HG02642 (cell line): ENCODE measurements at regions not wholly inside any gene's neighbourhood (a gene's known extent, or its start where the extent isn't known, plus 50 kb on each side); places are given as distances from the start of the nearest gene placed in this dataset.

Experiments
- ATAC-seq: cut with Tn5 transposase; IDR thresholded peaks from one replicate; pipeline ENCODE4 v1.9.1; 2021; ENCODE audit warnings: mild to moderate bottlenecking; ENCODE audit not compliant: unreplicated experiment, poor library complexity

- ATAC-seq, result no peak
Measured at GRCh38 chr1:220979371-220979770, 100.1 kb downstream of the HLX start.

- no peak for ATAC-seq
Measured at GRCh38 chr1:220982686-220983085, 103.4 kb downstream of the HLX start.

DNA sequence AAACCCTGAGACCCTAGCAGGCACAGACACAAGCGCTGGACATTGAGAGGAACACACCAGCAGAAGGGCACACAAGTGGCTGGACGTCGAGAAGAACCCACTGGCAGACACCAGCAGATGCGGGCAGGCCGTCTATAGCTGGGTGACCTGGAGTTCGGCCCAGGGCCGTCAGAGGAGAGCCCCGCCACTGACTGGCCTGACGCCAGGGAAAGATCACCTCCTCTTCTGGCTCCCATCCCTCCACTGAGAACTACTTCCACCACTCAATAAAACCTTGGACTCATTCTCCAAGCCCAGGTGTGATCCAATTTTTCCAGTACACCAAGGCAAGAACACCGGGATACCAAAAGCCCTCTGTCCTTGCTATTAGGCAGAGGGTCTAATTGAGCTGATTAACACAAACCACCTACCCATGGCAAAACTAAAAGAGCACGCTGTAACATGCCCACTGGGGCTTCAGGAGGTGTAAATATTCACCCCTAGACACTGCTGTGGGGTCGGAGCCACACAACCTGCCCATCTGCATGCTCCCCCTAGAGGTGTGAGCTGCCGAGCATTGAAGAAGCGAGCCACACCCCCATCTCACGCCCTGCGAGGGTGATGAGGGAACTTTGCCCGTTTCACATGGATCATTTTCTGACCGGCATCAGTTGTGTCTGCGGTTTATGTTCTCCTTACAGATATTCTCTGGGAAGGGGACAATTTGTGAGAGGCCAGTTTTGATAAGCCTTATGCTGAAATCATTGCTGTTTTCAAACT is 104.8 kb downstream of the HLX start:
- ATAC-seq, result no peak

- no peak for ATAC-seq
Measured at GRCh38 chr1:220990427-220991339, 111.4 kb downstream of the HLX start.

DNA sequence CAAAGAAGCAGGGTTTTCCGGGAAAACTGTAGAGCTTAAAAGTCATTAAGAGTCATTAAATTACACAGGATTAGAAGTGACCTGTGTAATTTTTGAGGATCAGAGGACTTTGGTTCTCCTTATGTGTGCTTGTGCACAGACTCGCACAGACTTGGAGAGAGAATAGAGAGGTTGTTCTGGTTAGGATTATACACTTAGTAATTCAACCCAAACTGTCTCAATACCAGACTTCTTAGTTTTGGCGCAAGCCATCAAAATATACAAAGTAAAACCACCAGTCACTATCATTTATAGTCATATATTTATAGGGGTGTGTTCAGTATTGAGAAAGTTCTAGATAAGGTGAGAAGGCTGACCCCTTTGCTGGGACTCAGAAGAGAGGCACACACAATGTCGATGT is 112.3 kb downstream of the HLX start:
- no peak for ATAC-seq

DNA sequence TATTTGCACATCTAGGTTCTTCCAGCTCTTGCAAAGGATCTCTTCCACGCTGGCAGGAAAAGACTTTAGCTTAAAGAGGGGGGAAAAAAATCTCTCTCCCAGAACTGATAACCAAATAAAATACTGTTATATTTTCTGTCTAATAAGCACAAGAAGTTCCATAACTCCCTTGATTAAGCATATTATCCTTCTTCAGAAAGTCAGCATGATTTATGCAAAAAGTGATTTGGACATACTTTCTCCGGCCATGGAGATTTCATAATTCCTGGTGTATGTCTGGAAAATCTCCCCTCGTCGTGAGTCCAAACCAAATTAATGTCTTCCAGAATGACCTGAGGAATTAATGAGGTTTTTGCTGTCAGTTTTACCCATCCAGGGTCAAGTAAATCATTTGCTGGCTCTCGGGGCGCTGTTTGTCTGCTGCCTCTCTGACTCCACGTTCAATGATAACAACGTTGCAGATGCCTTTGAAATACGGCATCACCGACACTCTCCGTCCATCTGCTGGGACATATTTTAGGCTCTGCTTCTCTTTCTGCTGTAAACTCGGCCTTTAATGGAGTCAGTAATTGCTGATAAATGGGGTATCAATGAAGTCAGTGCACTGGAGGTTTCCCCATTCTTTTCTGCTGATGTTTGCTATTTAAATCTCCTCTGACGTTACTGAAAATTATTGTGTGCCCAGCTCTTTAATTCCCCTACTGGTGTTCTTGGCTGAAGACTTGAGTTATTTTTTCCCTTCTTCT is 112.9 kb downstream of the HLX start:
- no peak for ATAC-seq

GRCh38 chr1:220992705-220993052 is 113.4 kb downstream of the HLX start:
- no peak for ATAC-seq

- ATAC-seq, result no peak
Measured at GRCh38 chr1:220994671-220995070, 115.4 kb downstream of the HLX start.

DNA sequence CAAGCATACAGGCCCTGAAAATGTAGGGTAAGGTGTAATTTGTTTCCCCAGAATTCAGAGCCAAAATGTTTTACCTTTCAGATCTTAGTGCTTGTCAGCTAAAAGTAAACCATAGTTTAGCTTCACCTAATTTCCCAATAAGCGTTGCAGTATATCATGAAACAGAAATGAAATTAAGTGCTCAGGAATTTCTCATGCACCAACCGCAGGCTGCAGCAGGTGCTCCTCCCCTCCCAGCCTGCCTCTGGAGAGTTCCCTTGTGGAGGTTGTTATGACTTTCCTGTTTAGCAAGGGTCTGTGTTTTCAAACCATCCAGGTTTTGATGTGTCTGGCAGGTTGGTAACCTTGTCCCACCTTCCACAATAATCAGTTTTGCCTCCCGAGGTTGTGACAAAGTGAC is 118.5 kb downstream of the HLX start:
- no peak for ATAC-seq

DNA sequence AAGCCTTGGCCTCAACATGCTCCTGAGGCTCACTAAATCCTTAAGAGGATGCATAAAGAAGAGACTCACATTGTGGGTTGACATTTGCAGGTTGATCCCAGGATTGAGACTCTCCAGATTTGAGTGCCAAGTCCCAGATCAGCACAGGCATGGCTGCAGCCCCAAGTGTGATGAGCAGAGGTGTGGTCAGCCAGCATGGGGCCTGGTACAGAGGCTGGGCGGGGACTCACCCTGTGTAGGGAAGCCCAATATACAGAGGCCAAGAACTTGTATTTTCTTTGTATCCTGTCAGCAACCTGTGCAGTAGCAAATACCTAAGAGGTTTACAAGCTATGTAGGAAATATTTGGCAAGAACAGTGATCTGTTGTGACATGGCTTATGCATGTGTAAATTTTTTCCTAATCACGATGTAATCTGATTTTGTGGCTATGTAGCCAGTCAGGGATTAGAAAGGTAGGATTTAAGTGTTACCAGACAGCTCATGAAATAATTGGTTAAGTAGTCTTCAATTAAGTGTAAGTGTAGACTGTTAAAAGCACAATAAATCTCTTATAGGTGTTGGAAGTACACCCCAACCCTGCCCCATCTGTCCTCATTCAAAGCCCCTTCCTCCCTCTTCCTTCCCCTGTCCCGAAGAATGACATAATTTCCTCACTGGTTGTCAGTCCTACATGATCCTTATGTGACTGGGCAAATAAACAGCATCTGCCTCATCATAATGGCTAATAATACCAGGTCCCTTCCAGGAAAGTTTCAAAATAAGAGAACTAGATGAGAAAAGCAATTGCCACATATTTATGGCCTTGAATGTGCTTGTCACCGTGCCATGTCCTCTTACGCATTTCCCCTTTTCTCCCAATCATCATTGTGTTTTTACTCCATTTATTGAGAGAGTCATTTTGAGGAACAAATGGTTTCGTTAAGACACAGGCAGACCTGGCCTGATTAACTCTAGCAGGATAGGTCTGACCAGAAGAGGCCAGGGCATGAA is 120.9 kb downstream of the HLX start:
- no peak for ATAC-seq

DNA sequence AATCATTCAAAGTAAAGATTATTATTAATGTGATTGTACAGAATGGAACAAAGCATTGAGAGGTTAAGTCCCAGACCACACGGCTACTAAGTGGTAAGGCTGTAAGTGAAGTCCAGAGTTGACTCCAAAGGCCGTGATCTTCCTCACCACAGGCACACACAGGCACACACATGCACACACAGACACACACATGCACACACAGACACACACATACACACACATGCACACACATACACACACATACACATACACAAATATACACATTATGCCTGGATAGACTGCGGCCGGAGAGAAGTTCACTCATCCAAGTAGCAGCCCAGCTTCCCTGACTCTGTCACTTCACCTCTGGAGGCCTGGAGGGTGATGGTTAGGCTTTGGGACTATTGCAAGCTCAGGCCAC is 121.9 kb downstream of the HLX start:
- no peak for ATAC-seq

- no peak for ATAC-seq
Measured at GRCh38 chr1:221002601-221003000, 123.4 kb downstream of the HLX start.

DNA sequence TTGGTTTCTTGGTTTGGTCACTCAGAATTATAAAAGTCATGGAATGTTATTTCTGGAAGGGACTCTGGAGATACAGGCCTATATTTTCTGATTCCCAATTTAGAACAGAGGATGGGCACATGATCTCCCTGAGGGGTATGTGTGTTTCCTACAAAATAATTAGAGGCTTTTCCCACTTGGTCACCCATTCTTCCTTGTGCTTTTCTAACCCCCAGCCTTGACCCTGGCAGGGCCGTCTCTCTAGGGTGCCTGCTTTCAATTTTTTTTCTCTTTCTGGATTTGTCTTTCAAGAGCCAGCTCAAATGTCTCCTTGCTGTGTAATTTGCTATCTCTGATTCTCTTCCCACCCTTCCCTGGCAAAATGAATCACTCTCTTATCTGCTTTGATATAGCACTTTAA is 131.9 kb downstream of the HLX start:
- ATAC-seq, result no peak

GRCh38 chr1:221012120-221012519 is 132.9 kb downstream of the HLX start:
- ATAC-seq, result no peak

DNA sequence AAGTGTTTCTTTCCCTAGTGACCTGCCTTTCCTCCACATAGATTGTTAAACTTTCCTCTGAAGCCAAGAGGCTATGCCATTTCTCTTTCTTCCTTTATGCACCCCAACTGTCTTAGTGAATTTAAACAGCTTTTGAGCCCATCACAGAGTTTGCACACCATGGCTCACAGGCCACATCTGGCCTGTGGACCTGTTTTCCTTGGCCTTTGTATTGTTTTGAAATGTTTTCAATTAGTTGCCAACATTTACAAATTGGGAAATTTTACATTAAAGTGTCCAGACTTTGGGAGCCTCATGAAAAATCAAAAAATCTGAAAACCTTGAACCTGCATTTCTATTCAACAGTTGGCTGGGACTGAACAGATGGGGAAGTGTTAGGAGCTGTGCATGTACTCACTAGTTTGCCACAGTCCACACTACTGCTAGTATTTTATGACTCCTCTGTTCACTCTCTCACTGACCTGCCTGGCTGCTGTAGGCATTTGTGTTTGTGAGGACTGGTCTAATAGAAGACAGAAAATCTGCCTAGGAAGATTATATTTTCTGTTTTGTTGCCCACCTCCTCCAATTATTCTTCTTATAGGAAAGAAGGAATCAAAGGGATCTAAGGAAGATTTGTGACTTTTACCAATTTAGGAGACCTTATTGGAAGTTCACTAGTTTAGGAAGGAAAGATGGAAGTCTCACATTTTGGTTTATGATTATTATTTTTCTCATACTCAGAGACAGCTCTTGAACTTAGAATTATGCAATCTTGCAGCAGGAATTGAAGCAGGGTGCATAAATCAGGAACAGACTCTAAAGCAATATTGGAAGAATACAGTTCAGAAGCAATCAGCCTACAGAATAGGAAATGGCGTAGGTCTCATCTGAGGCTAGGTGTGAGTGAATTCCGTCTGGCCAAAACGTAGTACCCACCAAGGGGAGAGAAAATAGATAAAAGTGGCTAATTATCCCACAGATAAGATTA is 134.7 kb downstream of the HLX start:
- no peak for ATAC-seq

GRCh38 chr1:221015159-221015790 is 136.0 kb downstream of the HLX start:
- ATAC-seq, result no peak

GRCh38 chr1:221016751-221017150 is 137.5 kb downstream of the HLX start:
- no peak for ATAC-seq

DNA sequence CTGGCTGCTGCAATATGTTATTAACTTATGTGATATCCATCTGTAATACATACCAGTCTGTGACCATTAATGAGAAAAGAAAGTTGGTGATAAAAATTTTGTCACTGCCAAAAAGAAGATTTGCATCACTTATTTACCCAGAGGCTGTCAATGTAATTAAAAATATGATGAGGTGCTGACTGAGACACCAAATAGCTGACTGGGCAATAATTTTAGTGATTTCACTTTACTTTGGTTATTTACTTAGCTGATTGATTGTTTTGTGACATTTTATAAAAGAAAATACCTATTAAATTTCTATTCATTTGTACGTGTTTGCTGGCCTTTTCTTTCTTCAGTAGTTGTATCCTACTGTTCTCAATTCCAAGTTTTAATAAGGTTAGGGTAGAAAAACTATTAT is 139.2 kb downstream of the HLX start:
- ATAC-seq, result no peak
